ENCODE measurements at regions not wholly inside any gene's neighbourhood (a gene's known extent, or its start where the extent isn't known, plus 50 kb on each side); places are given as distances from the start of the nearest gene placed in this dataset.

DNA sequence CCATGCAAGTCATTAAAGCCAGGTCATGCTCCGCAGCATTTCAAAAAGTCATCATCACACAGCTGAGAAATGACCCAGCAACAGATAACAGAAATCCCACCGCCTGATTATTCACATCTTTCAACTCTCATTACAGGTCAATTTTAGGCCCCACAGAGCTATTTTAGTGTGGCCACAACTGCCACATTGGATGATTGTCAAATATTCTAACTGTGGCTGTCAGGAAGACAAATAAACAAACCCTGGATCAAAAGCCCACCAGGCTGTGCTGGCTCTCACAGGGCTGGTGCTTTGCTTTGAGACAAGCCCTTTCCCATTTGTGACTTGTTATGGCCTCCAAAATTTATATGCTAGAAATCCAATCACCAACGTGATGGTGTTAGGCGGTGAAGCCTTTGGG is 117.6 kb upstream of the CDC14C start:
- DNase-seq (ENCODE audit: low spot score) (no peak), ATAC-seq (ENCODE audit: low read depth) (no peak)
- Histone ChIP-seq H3K4me1 (ENCODE audit: insufficient read depth, poor library complexity, severe bottlenecking) (no peaks in the 10 kb centered on the region), H3K27me3 (ENCODE audit: insufficient read depth, poor library complexity, severe bottlenecking) (peaks cover 51% of the 10 kb centered on the region), H3K36me3 (ENCODE audit: low read depth) (no peaks in the 10 kb centered on the region), H3K27ac (ENCODE audit: poor library complexity, severe bottlenecking) (no peak overlapping the region), H3K9me3 (ENCODE audit: severe bottlenecking) (no peaks in the 10 kb centered on the region), H3K4me3 (ENCODE audit: severe bottlenecking) (no peak overlapping the region)
- TF ChIP-seq, protein P1, sequence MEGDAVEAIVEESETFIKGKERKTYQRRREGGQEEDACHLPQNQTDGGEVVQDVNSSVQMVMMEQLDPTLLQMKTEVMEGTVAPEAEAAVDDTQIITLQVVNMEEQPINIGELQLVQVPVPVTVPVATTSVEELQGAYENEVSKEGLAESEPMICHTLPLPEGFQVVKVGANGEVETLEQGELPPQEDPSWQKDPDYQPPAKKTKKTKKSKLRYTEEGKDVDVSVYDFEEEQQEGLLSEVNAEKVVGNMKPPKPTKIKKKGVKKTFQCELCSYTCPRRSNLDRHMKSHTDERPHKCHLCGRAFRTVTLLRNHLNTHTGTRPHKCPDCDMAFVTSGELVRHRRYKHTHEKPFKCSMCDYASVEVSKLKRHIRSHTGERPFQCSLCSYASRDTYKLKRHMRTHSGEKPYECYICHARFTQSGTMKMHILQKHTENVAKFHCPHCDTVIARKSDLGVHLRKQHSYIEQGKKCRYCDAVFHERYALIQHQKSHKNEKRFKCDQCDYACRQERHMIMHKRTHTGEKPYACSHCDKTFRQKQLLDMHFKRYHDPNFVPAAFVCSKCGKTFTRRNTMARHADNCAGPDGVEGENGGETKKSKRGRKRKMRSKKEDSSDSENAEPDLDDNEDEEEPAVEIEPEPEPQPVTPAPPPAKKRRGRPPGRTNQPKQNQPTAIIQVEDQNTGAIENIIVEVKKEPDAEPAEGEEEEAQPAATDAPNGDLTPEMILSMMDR (IDR thresholded peaks at IDR 0.05; ENCODE audit: poor library complexity, severe bottlenecking): no peak

DNA sequence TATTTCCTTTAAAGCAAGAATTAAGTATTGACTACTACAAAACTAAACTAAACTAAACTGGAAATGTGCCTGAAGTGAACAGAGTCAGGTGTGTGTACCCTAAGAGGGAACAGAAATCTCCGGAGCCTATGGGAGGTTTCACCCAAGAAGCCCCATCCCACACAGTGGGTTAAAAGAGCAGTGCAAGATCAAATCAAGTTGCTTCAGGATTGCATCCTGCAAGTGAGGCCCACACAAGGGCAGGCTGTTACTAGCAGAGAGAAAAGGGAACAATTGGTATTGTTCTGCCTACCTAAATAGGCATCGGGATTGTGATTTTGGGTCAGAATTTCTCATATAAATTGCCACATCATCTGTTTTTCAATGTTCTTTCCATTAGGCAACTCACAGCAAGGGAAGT is 113.3 kb upstream of the CDC14C start:
- peaks cover 47% of the 10 kb centered on the region for H3K27me3 ChIP-seq (ENCODE audit: insufficient read depth, poor library complexity, severe bottlenecking)
- no peaks in the 10 kb centered on the region for H3K36me3 ChIP-seq (ENCODE audit: low read depth)
- H3K4me3 ChIP-seq (ENCODE audit: severe bottlenecking): no peak overlapping the region
- DNase-seq (ENCODE audit: low spot score): no peak
- no peaks in the 10 kb centered on the region for H3K4me1 ChIP-seq (ENCODE audit: insufficient read depth, poor library complexity, severe bottlenecking)
- no peak overlapping the region for H3K27ac ChIP-seq (ENCODE audit: poor library complexity, severe bottlenecking)
- no peaks in the 10 kb centered on the region for H3K9me3 ChIP-seq (ENCODE audit: severe bottlenecking)
- TF ChIP-seq, protein P1 (IDR thresholded peaks at IDR 0.05; ENCODE audit: poor library complexity, severe bottlenecking): no peak
- ATAC-seq (ENCODE audit: low read depth): no peak

DNA sequence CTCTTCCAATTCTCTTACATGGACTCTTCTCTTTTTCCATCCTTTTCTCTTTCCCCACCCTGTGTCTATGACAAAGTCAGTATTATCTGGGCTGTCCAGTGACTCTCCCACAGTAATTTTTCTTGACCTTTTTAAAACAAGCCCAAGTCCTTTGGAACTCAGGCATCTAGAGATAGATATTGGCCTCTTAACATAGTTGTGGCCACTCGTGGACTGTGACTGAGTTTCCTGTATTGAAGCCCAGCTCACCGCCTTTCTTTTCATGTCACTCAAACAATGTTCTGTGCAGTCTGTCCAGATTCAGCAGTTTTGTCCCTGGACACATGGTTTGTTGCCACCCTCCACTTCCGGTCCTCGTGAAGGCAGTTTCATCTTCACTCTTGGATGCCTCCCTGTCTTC is 110.9 kb upstream of the CDC14C start:
- Histone ChIP-seq H3K4me3 (ENCODE audit: severe bottlenecking) (no peak overlapping the region), H3K4me1 (ENCODE audit: insufficient read depth, poor library complexity, severe bottlenecking) (no peaks in the 10 kb centered on the region), H3K36me3 (ENCODE audit: low read depth) (no peaks in the 10 kb centered on the region), H3K9me3 (ENCODE audit: severe bottlenecking) (no peaks in the 10 kb centered on the region), H3K27ac (ENCODE audit: poor library complexity, severe bottlenecking) (no peak overlapping the region), H3K27me3 (ENCODE audit: insufficient read depth, poor library complexity, severe bottlenecking) (peaks cover 55% of the 10 kb centered on the region)
- DNase-seq (ENCODE audit: low spot score) (no peak), ATAC-seq (ENCODE audit: low read depth) (no peak)
- TF ChIP-seq, protein P1 (IDR thresholded peaks at IDR 0.05; ENCODE audit: poor library complexity, severe bottlenecking): no peak

DNA sequence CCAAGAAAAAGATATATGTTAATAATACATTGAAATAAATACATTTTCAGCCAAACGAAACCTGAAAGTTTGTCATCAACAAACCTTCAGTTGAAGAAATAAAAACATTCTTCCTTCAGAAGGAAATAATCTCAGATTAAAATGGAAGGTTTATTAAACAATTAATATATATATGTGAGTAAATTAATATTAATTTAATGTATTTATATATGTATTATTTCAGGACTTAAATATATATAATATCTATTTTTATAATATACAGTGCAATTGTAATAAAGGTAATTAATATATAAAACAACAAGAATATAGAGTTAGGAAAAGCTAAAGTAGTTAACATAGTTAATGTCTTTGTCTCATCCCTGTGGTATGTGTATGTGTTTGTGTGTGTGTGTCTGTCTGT is 102.2 kb upstream of the CDC14C start:
- peaks cover 24% of the 10 kb centered on the region for H3K27me3 ChIP-seq (ENCODE audit: insufficient read depth, poor library complexity, severe bottlenecking)
- no peak for ATAC-seq (ENCODE audit: low read depth)
- TF ChIP-seq, protein P1 (IDR thresholded peaks at IDR 0.05; ENCODE audit: poor library complexity, severe bottlenecking): no peak
- H3K9me3 ChIP-seq (ENCODE audit: severe bottlenecking): no peaks in the 10 kb centered on the region
- H3K4me3 ChIP-seq (ENCODE audit: severe bottlenecking): no peak overlapping the region
- no peaks in the 10 kb centered on the region for H3K4me1 ChIP-seq (ENCODE audit: insufficient read depth, poor library complexity, severe bottlenecking)
- no peak for DNase-seq (ENCODE audit: low spot score)
- H3K27ac ChIP-seq (ENCODE audit: poor library complexity, severe bottlenecking): no peak overlapping the region
- H3K36me3 ChIP-seq (ENCODE audit: low read depth): no peaks in the 10 kb centered on the region

DNA sequence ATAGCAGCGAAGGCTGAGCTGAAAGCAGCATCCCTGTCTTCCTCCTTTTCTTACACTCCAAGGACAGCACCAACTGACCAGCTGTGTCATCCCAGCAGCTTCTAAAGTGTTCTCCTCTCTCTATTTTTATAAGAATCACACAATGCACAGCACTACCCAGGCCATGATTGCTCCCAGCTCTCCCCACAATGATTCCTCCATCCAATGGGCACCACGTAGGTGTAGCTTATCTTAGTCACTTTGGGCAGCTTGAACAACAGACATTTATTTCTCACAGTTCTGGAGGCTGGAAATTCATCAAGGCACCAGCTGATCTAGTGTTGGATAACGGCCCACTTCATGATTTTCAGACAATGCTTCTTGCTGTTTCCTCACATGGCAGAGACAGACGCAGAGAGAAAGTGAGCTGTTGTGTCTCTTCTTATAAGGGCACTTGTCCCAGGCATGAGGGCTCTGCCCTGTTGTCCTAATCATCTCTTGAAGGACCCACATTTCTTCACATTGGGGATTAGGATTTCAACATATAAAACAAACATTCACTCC is 92.0 kb upstream of the CDC14C start:
- Histone ChIP-seq H3K4me1 (ENCODE audit: insufficient read depth, poor library complexity, severe bottlenecking) (no peaks in the 10 kb centered on the region), H3K36me3 (ENCODE audit: low read depth) (no peaks in the 10 kb centered on the region), H3K27ac (ENCODE audit: poor library complexity, severe bottlenecking) (no peak overlapping the region), H3K9me3 (ENCODE audit: severe bottlenecking) (no peaks in the 10 kb centered on the region), H3K27me3 (ENCODE audit: insufficient read depth, poor library complexity, severe bottlenecking) (peaks cover 8% of the 10 kb centered on the region), H3K4me3 (ENCODE audit: severe bottlenecking) (no peak overlapping the region)
- ATAC-seq (ENCODE audit: low read depth): no peak
- no peak for DNase-seq (ENCODE audit: low spot score)
- TF ChIP-seq, protein P1 (IDR thresholded peaks at IDR 0.05; ENCODE audit: poor library complexity, severe bottlenecking): no peak
